Gastrocnemius medialis (tissue), 4 donors: ENCODE measurements at regions not wholly inside any gene's neighbourhood (a gene's known extent, or its start where the extent isn't known, plus 50 kb on each side); places are given as distances from the start of the nearest gene placed in this dataset.

ENCODE experiments used
- POLR2A ChIP-seq, 2 donors: fragments of 450-650 bp; IDR thresholded peaks; one replicate each; pipeline ENCODE4 v1.6.1; 2017; ENCODE audit warnings: antibody characterized with exemption in 2 of 2, mild to moderate bottlenecking in 2 of 2, moderate library complexity in 2 of 2
- TF ChIP-seq, protein P1 (sequence below), 5 experiments: fragments of 450-650 bp in 3 of 5; fragments of 200-600 bp in 2 of 5; sonication (generic) in 2 of 5; IDR thresholded peaks in 4 of 5; conservative IDR thresholded peaks in 1 of 5; 1 replicate in 4 of 5; 2 replicates in 1 of 5; pipeline ENCODE4 v1.5.1; 2016 to 2019; ENCODE audit warnings: antibody characterized with exemption in 5 of 5, mild to moderate bottlenecking in 3 of 5, moderate library complexity in 3 of 5

DNA sequence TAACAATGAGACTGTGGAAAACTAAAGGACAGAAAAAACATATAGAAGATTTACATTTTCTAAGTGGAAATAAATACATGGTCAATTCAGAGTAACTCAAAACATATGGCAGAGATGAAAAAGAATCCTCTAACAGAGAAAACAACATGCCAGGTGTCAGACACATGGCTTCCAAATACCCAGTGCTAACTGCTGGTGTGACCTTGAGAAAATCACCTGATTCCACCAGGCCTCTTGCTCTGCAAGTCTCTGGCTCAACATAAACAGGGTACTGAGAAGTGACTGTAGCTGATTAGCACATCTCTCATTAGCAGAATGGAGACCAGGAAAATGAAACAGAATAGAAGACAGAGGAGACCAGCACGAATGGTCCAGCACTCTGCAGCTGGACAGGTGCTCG, 210.8 kb downstream of the HNMT start:
- TF ChIP-seq, protein P1, sequence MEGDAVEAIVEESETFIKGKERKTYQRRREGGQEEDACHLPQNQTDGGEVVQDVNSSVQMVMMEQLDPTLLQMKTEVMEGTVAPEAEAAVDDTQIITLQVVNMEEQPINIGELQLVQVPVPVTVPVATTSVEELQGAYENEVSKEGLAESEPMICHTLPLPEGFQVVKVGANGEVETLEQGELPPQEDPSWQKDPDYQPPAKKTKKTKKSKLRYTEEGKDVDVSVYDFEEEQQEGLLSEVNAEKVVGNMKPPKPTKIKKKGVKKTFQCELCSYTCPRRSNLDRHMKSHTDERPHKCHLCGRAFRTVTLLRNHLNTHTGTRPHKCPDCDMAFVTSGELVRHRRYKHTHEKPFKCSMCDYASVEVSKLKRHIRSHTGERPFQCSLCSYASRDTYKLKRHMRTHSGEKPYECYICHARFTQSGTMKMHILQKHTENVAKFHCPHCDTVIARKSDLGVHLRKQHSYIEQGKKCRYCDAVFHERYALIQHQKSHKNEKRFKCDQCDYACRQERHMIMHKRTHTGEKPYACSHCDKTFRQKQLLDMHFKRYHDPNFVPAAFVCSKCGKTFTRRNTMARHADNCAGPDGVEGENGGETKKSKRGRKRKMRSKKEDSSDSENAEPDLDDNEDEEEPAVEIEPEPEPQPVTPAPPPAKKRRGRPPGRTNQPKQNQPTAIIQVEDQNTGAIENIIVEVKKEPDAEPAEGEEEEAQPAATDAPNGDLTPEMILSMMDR (IDR thresholded peaks at IDR 0.05 in 4 of 5, conservative IDR thresholded peaks at IDR 0.05 in 1 of 5): no peak
- no peak for TF ChIP-seq POLR2A (IDR thresholded peaks at IDR 0.05)
